Liver (tissue), 8 donors: ENCODE measurements at regions not wholly inside any gene's neighbourhood (a gene's known extent, or its start where the extent isn't known, plus 50 kb on each side); places are given as distances from the start of the nearest gene placed in this dataset.

Source experiments
- DNase-seq: peaks from one replicate; pipeline ENCODE4 v3.0.0-alpha.2; 2017; ENCODE audit warnings: low spot score
- H3K27ac ChIP-seq, 2 donors: one replicate each; pipeline ENCODE4 v1.7.0; 2013; ENCODE audit warnings: inconsistent platforms in 2 of 2, low read length in 2 of 2, control low read depth in 1 of 2, low read depth in 1 of 2, mild to moderate bottlenecking in 1 of 2
- H3K27me3 ChIP-seq, 4 donors: one replicate each; pipeline versions ENCODE4 v1.6.1 to v1.7.0; 2013; ENCODE audit warnings: low read length in 3 of 4, inconsistent platforms in 1 of 4, mild to moderate bottlenecking in 1 of 4, moderate library complexity in 1 of 4; ENCODE audit not compliant: control insufficient read depth in 4 of 4, insufficient read depth in 4 of 4
- H3K36me3 ChIP-seq, 4 donors: one replicate each; pipeline versions ENCODE4 v1.6.1 to v1.7.0; 2013; ENCODE audit warnings: low read length in 3 of 4, mild to moderate bottlenecking in 3 of 4, low read depth in 1 of 4, moderate library complexity in 1 of 4; ENCODE audit not compliant: control insufficient read depth in 4 of 4, insufficient read depth in 3 of 4
- H3K4me1 ChIP-seq, 4 donors: one replicate each; pipeline versions ENCODE4 v1.6.1 to v1.7.0; 2013; ENCODE audit warnings: low read length in 3 of 4, mild to moderate bottlenecking in 3 of 4, moderate library complexity in 1 of 4; ENCODE audit not compliant: control insufficient read depth in 4 of 4, insufficient read depth in 4 of 4
- H3K4me3 ChIP-seq, 3 donors: one replicate each; pipeline versions ENCODE4 v1.6.1 to v1.7.0; 2013; ENCODE audit warnings: low read length in 3 of 3, control low read depth in 1 of 3, low read depth in 1 of 3, mild to moderate bottlenecking in 1 of 3
- H3K9ac ChIP-seq, 2 donors: one replicate each; pipeline ENCODE4 v1.7.0; 2013; ENCODE audit warnings: low read length in 2 of 2, mild to moderate bottlenecking in 2 of 2, moderate library complexity in 2 of 2, control low read depth in 1 of 2, low read depth in 1 of 2
- H3K9me3 ChIP-seq, 4 donors: one replicate each; pipeline versions ENCODE4 v1.6.1 to v1.7.0; 2013; ENCODE audit warnings: low read length in 3 of 4; ENCODE audit not compliant: control insufficient read depth in 4 of 4
- EGR1 ChIP-seq, 2 donors: IDR thresholded peaks; 2 replicates each; pipeline ENCODE4 v1.6.1; 2016 to 2018; ENCODE audit warnings: antibody characterized with exemption in 2 of 2, low read depth in 2 of 2
- FOXA1 ChIP-seq: IDR thresholded peaks from 2 replicates; pipeline ENCODE4 v1.6.1; 2016; ENCODE audit warnings: antibody characterized with exemption
- FOXA2 ChIP-seq: IDR thresholded peaks from 2 replicates; pipeline ENCODE4 v1.6.1; 2016; ENCODE audit warnings: antibody characterized with exemption
- GABPA ChIP-seq, 2 donors: IDR thresholded peaks in 1 of 2; conservative IDR thresholded peaks in 1 of 2; 2 replicates each; pipeline ENCODE4 v1.6.1; 2016; ENCODE audit warnings: antibody characterized with exemption in 2 of 2, mild to moderate bottlenecking in 1 of 2, moderate library complexity in 1 of 2
- HNF4A ChIP-seq, 2 donors: conservative IDR thresholded peaks; 2 replicates each; pipeline ENCODE4 v1.6.1; 2016; ENCODE audit warnings: antibody characterized with exemption in 2 of 2, mild to moderate bottlenecking in 2 of 2
- HNF4G ChIP-seq: IDR thresholded peaks from 2 replicates; pipeline ENCODE4 v1.6.1; 2016; ENCODE audit warnings: antibody characterized with exemption
- JUND ChIP-seq, 2 donors: IDR thresholded peaks; 2 replicates each; pipeline ENCODE4 v1.6.1; 2016; ENCODE audit warnings: antibody characterized with exemption in 2 of 2
- NR2F2 ChIP-seq: IDR thresholded peaks from 2 replicates; pipeline ENCODE4 v1.6.1; 2016; ENCODE audit warnings: antibody characterized with exemption
- RAD21 ChIP-seq, 2 donors: IDR thresholded peaks; 2 replicates each; pipeline ENCODE4 v1.6.1; 2016; ENCODE audit warnings: antibody characterized with exemption in 2 of 2, mild to moderate bottlenecking in 2 of 2
- RXRA ChIP-seq, 2 donors: IDR thresholded peaks; 2 replicates each; pipeline ENCODE4 v1.6.1; 2017 to 2018; ENCODE audit warnings: antibody characterized with exemption in 2 of 2, mild to moderate bottlenecking in 1 of 2
- SP1 ChIP-seq: IDR thresholded peaks from 2 replicates; pipeline ENCODE4 v1.6.1; 2018; ENCODE audit warnings: antibody characterized with exemption, mild to moderate bottlenecking
- TAF1 ChIP-seq: conservative IDR thresholded peaks from 2 replicates; pipeline ENCODE4 v1.6.1; 2016; ENCODE audit warnings: antibody characterized with exemption, mild to moderate bottlenecking
- YY1 ChIP-seq: IDR thresholded peaks from 2 replicates; pipeline ENCODE4 v1.6.1; 2016; ENCODE audit warnings: antibody characterized with exemption, mild to moderate bottlenecking
- WGBS: extraction: QIAGEN DNeasy Blood & Tissue Kit; methylation state at CpG from one replicate; pipeline ENCODE4 v1.1.7; 2013; 5-methylcytosine and 5-hydroxymethylcytosine counted together
- TF ChIP-seq, protein P1 (sequence below): fragments of 150-350 bp; IDR thresholded peaks from 2 replicates; pipeline ENCODE4 v1.5.1; 2017; ENCODE audit warnings: improper control_type of control experiment, low read depth, low read length; ENCODE audit not compliant: missing input control
- TF ChIP-seq, protein P2 (sequence below): IDR thresholded peaks from 2 replicates; pipeline ENCODE4 v1.6.1; 2016; ENCODE audit warnings: antibody characterized with exemption
- TF ChIP-seq, protein P3 (sequence below): IDR thresholded peaks from 2 replicates; pipeline ENCODE4 v1.6.1; 2016; ENCODE audit warnings: antibody characterized with exemption
- TF ChIP-seq, protein P4 (sequence below): IDR thresholded peaks from 2 replicates; pipeline ENCODE4 v1.6.1; 2016; ENCODE audit warnings: antibody characterized with exemption
- donor health status: healthy.
- donor health status: healthy.
- donor health status: healthy.
- donor health status: healthy.
- donor health status: healthy.

DNA sequence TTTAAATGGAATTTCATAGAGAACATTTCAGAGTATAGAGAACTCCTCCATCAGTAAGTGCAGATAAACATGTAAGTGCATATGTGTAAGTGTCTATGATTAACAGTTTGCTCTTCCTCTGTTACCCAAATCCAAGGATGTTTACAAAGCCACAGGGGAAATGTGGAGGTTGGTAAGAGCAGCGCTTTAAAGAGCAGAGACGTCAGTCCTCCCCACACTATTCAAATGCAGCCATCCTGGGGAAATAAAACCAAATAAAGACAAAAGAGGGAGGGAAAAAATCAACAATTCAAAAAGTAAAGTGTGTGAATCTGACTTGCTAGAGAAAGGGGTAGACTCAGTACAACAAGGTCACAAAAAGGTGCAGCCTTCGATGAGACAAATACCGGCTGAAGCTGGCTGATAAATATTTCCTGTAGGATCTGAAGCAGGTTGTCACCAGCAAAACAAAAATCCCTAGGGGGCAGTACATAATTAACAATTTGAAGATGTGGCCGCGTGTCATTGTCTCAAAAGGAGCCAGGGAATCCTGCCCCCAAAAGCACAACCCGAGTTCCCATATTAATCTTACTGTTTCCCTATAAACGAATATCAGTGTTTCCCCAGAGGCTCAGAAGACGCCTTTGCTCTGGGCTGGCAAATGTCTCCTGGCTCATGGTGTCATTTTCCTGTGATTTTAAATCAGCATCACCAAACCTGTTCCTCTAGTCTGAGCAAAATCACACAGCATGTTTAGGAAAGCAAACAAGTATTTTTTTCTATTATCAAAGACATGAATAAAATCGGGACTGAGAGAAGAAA, 216.5 kb downstream of the CDCA7 start:
- H3K9me3 ChIP-seq: no peaks in the 10 kb centered on the region
- H3K27ac ChIP-seq: no peak overlapping the region
- no peak overlapping the region for H3K9ac ChIP-seq
- no peak overlapping the region for H3K4me3 ChIP-seq
- no peak for DNase-seq
- TF ChIP-seq, protein P1, sequence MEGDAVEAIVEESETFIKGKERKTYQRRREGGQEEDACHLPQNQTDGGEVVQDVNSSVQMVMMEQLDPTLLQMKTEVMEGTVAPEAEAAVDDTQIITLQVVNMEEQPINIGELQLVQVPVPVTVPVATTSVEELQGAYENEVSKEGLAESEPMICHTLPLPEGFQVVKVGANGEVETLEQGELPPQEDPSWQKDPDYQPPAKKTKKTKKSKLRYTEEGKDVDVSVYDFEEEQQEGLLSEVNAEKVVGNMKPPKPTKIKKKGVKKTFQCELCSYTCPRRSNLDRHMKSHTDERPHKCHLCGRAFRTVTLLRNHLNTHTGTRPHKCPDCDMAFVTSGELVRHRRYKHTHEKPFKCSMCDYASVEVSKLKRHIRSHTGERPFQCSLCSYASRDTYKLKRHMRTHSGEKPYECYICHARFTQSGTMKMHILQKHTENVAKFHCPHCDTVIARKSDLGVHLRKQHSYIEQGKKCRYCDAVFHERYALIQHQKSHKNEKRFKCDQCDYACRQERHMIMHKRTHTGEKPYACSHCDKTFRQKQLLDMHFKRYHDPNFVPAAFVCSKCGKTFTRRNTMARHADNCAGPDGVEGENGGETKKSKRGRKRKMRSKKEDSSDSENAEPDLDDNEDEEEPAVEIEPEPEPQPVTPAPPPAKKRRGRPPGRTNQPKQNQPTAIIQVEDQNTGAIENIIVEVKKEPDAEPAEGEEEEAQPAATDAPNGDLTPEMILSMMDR: peak; percentile 33
- TF ChIP-seq RAD21 (IDR thresholded peaks at IDR 0.05): peak; percentile 69 to 71
- TF ChIP-seq GABPA (IDR thresholded peaks at IDR 0.05 in 1 of 2, conservative IDR thresholded peaks at IDR 0.05 in 1 of 2): no peak
- no peaks in the 10 kb centered on the region for H3K36me3 ChIP-seq
- WGBS: 20% methylated on average over 10 of the region's 10 CpGs
- no peaks in the 10 kb centered on the region for H3K27me3 ChIP-seq
- no peaks in the 10 kb centered on the region for H3K4me1 ChIP-seq

DNA sequence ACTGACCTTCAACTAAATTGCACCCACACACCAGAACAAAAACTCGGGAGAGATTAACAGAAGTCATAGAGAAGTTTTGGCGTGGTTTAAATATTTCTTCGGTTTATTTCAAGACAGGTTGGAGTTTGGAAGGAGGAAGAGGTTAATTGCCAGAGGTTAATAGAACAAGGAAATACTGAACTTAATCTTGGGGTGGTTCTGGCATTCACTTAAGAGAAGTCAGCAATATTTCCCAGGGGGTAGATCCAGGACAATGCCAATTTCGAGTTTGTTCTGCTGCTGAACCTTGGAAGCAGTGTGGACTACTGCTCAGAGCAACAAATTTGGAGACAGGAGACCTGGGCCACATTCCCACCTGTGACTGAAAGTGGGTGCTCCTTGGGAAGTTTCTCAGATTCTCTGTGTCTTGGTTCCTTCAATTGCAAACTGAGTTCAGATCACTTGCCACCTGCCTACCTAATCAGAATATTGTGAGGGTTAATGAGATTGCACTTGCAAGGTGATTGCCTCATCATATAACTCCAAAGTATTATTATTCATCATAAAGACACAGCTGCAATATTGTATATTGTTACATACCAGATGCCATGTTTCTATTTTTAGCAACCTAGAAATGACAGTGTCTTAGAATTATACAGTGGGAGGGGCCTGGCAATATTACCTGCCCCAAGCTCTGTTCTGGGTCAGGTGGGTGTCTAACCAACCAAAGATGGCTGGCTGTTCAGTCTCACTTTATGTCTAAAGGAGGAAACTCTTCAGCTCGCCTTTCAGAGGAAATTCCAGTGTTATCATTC, 217.4 kb downstream of the CDCA7 start:
- WGBS: 51% methylated on average over 5 of the region's 5 CpGs
- no peak overlapping the region for H3K9ac ChIP-seq
- no peak for TF ChIP-seq YY1
- TF ChIP-seq EGR1 (IDR thresholded peaks at IDR 0.05; ENCODE audit: low read depth in 2 of 2): no peak
- TF ChIP-seq SP1: no peak
- no peak overlapping the region for H3K27ac ChIP-seq
- no peaks in the 10 kb centered on the region for H3K9me3 ChIP-seq
- no peaks in the 10 kb centered on the region for H3K27me3 ChIP-seq
- DNase-seq: no peak
- H3K4me3 ChIP-seq: no peak overlapping the region
- no peaks in the 10 kb centered on the region for H3K36me3 ChIP-seq
- H3K4me1 ChIP-seq: no peaks in the 10 kb centered on the region

DNA sequence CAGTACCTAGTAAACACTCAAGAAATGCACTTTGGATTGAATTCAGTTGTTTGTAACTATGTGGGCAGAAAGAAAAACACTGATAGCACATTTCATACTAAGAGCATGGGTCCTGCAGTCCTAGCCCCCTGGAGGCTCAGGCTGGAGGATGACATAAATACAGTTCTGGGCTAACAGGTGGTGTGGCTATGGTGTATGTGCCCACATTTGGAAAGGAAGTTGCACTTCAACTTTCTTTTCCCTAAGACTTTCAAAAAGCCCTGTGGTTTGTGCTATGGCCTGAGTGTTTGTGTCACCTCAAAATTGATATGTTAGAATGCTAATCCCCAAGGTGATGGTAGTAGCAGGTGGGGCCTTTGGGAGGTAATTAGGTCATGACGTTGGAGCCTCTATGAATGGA, 218.2 kb downstream of the CDCA7 start:
- no peak for DNase-seq
- H3K4me3 ChIP-seq: no peak overlapping the region
- no peaks in the 10 kb centered on the region for H3K27me3 ChIP-seq
- H3K9me3 ChIP-seq: no peaks in the 10 kb centered on the region
- H3K4me1 ChIP-seq: no peaks in the 10 kb centered on the region
- 90% methylated on average over 1 of the region's 1 CpG for WGBS
- H3K36me3 ChIP-seq: no peaks in the 10 kb centered on the region
- H3K27ac ChIP-seq: no peak overlapping the region
- H3K9ac ChIP-seq: no peak overlapping the region
- TF ChIP-seq, protein P2, sequence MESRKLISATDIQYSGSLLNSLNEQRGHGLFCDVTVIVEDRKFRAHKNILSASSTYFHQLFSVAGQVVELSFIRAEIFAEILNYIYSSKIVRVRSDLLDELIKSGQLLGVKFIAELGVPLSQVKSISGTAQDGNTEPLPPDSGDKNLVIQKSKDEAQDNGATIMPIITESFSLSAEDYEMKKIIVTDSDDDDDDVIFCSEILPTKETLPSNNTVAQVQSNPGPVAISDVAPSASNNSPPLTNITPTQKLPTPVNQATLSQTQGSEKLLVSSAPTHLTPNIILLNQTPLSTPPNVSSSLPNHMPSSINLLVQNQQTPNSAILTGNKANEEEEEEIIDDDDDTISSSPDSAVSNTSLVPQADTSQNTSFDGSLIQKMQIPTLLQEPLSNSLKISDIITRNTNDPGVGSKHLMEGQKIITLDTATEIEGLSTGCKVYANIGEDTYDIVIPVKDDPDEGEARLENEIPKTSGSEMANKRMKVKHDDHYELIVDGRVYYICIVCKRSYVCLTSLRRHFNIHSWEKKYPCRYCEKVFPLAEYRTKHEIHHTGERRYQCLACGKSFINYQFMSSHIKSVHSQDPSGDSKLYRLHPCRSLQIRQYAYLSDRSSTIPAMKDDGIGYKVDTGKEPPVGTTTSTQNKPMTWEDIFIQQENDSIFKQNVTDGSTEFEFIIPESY: no peak
- TF ChIP-seq JUND (IDR thresholded peaks at IDR 0.05): no peak
- TF ChIP-seq, protein P3, sequence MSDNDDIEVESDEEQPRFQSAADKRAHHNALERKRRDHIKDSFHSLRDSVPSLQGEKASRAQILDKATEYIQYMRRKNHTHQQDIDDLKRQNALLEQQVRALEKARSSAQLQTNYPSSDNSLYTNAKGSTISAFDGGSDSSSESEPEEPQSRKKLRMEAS: no peak
- no peak for TF ChIP-seq FOXA1
- TF ChIP-seq EGR1 (IDR thresholded peaks at IDR 0.05; ENCODE audit: low read depth in 2 of 2): no peak
- TF ChIP-seq GABPA (IDR thresholded peaks at IDR 0.05 in 1 of 2, conservative IDR thresholded peaks at IDR 0.05 in 1 of 2): no peak
- no peak for TF ChIP-seq SP1
- TF ChIP-seq TAF1: no peak
- no peak for TF ChIP-seq HNF4A (conservative IDR thresholded peaks at IDR 0.05)
- no peak for TF ChIP-seq RXRA (IDR thresholded peaks at IDR 0.05)
- TF ChIP-seq, protein P1: no peak
- TF ChIP-seq, protein P4, sequence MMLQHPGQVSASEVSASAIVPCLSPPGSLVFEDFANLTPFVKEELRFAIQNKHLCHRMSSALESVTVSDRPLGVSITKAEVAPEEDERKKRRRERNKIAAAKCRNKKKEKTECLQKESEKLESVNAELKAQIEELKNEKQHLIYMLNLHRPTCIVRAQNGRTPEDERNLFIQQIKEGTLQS: no peak
- no peak for TF ChIP-seq FOXA2
- TF ChIP-seq NR2F2: no peak
- no peak for TF ChIP-seq RAD21 (IDR thresholded peaks at IDR 0.05)
- TF ChIP-seq YY1: no peak
- TF ChIP-seq HNF4G: no peak
